GM19328 (cell line): ENCODE measurements at regions not wholly inside any gene's neighbourhood (a gene's known extent, or its start where the extent isn't known, plus 50 kb on each side); places are given as distances from the start of the nearest gene placed in this dataset.

Source experiments
- ATAC-seq: cut with Tn5 transposase; IDR thresholded peaks from one replicate; pipeline ENCODE4 v1.9.1; 2021; ENCODE audit warnings: mild to moderate bottlenecking, moderate library complexity; ENCODE audit not compliant: unreplicated experiment

DNA sequence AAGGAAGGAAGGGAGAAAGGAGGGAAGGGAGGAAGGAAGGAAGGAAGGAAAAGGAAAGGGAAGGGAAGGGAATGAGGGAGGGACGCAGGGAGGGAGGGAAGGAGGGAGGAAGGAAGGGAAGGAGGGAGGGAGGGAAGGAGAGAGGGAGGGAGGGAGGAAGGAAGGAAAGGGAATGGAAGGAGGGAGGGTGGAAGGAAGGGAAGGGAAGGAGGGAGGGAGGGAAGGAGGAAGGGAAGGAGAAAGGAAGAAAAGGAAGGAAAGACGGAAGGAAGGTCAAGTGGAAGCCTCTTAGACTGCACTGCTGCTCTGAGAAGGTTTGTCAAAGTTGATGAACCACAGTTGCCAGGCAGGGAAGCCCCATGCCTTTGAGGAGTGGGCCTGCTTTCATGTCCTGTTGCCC, 324.3 kb upstream of the ZFP64 start:
- no peak for ATAC-seq

GRCh38 chr20:52500157-52500556, 308.6 kb upstream of the ZFP64 start:
- ATAC-seq = no peak

GRCh38 chr20:52497731-52498130, 306.2 kb upstream of the ZFP64 start:
- no peak for ATAC-seq

- ATAC-seq = no peak
These were observed 304.6 kb upstream of the ZFP64 start for GRCh38 chr20:52496191-52496590.

DNA sequence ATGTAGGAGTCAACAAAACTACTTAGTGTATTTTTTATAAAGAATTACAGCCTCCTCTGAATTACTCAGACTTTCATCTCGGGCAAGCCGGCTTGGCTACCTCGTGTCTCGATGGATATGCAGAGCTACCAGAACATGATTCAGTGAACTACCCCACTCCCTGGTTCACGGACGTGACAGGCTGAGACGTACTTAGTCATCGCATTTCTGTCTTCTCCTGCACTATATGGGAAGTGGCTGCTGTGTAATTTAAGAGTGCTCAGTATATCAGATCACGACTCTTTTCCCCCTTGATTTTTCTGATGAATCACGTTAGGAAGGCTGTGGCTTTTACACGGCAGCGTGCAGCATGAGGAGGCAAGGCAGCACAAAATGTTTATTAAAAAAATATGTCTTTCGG, 302.7 kb upstream of the ZFP64 start:
- no peak for ATAC-seq

- no peak for ATAC-seq
These were observed 301.7 kb upstream of the ZFP64 start for GRCh38 chr20:52493171-52493721.

DNA sequence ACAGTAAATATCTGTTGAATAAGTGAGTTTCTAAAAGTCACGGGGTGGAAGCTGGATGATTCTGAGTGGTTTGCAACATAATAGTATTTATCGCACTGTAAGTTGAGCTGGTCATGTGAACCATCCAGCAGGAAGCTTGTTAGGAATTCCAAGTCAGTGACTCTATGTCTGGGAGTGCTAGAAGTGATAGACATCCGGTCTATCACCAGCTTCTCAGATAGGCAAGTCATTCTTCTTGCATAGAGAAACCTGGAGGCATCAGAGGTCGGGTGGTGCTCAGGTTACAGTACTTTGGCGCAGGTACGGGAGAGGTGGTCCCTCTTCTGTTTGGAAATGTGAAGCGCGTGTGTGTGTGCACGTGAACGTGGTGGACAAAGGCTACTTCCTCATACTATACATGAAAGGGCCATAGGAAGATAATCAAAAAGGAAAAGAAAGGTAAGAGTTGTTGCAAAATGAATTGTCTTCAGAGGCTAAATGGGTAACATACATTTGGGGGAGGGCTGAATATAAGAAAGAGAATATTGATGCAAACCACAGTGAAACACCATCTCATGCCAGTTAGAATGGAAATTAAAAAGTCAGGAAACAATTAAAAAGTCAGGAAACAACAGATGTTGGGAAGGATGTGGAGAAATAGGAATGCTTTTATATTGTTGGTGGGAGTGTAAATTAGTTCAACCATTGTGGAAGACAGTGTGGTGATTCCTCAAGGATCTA, 299.3 kb upstream of the ZFP64 start:
- ATAC-seq = no peak

- no peak for ATAC-seq
These were observed 292.9 kb upstream of the ZFP64 start for GRCh38 chr20:52484438-52484837.

DNA sequence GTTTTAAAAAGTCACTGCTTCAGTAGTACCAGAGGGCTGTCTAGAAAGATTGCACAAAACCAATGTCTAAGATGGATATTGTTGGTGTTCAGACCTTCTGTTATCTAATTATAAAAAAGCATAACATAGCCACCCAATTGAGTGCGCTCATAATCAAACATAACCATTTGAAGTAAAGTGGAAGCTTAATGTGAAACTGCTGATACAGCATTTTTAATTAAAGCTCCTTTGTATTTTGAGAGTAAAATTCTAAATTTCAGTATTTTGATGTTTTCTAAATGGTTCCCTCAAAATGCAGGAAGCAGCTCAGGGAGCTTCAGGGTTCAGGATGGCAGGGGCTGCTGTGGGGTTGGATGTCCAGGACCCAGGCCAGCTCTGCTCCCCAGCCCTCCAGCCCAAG, 291.8 kb upstream of the ZFP64 start:
- ATAC-seq = no peak

DNA sequence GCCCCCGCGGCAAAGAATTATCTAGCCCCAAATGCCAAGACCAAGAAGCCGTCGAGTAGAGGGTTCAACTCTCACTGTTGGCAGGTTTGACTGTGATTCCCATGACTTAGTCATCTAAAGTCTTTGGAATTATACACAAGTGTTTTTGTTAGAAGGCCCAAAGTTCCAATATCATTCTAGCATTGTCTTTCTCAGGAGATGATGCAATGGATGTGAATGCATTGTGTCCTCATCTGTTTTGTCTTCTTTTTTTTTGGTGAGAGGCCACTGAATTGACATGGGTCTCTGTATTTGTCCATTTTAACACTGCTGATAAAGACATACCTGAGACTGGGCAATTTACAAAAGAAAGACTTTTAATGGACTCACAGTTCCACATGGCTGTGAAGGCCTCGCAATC, 290.5 kb upstream of the ZFP64 start:
- ATAC-seq = no peak

GRCh38 chr20:52481443-52481842, 289.9 kb upstream of the ZFP64 start:
- ATAC-seq = no peak

DNA sequence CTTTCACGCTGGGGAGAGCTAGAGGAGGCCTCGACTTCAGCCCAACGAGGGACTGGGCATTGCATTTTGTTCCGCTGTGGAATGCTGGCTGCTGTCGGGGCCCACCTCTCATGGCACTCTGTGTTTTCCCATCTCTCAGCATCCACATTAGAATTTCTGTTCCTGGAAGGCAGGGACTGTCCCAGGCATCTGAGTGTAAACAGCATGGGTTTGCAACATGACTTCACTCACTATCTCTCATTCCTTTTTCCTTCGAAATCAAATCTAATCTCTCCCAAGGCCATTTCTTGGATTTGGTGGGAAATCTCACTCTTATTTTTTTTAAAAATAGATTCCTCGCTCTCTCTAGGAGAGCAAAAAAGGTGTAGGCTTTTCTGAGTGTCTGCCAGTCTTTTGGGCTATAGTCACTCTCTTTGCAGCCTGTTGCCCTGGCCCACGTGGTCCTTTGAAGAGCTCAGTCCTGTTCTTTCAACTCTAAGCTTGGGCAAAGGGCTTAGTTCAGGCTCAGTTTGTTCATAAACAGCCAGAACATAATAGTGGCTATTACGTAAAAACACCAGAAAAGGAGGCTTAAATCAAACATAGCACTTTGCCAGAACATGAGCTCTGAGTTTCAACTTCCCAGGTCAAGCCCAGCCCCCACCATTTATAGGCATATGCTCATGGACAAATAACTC, 284.6 kb upstream of the ZFP64 start:
- no peak for ATAC-seq

DNA sequence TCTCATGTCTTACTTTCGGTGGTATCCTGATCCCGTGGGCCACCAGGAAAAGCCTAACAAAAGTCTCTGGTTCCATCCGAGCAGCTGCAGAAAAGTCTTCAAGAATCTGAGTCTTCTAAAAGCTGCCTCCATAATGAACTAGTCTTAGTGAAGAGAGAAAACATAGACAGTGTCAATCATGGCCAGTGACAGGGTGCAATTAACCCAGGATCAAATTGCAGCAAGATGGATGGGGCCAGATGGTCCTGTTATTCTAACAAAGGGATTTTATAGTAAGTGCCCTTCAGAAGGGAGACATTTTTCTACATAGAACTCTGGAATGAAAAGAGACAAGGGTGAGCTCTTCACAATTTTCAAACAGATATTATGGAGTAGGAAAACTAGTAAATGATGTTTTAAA, 281.6 kb upstream of the ZFP64 start:
- no peak for ATAC-seq

GRCh38 chr20:52470561-52470960, 279.0 kb upstream of the ZFP64 start:
- ATAC-seq = no peak

DNA sequence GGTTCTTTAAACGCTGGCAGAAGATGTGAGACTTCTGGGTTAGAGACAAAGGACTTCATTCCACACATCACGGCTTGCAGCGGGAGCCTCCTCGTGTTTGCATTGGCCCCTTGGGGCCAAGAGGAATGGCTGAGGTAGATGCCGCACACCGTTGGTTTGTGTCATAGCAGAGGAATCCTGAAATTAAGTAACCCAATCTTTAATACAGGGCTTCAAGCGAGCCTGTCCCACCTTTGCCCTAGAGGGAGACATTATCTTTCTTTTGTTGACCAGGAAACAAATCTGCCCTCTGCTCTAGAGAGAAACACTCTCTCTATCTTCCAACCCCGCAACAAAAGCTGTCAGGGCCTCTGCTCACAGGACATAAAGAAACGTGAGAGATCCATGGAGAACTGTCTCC, 277.5 kb upstream of the ZFP64 start:
- no peak for ATAC-seq

DNA sequence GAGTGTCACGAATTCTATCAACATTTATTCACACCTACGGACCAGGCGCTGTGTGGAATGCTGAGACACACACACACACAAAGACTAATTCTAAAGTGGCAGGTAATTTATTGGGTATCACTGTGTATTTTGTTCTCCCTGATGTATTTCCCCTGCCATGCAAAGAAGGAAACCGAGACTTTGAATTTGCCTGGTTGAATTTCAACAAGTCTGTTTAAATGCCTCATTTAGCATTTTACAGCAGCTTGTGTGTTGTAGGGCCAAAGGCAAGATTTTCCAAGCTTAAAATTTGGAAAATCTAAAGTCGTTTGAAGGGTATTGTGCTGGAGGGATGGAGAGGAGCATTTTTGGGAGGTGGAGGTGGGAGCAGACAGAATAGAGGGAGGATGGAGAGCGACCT, 274.4 kb upstream of the ZFP64 start:
- ATAC-seq = no peak

DNA sequence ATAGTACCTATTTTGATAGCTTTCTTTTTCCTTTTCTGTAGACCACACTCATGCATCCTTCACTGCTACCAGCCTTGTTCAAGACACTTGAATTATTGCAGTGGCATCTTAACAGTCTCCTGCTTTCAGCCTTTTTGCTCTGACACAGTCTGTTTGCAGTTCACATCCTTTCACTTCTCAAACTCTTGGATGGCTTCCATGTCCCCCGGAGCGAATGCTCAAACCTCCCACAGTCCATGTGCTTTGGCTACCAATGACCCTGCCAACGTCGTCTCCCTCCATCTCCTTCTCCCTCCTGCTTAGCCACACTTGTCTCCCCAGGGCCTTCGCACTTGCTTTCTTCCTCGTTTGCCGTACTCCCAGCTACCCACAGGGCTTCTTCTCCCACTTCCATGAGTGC, 270.0 kb upstream of the ZFP64 start:
- no peak for ATAC-seq

DNA sequence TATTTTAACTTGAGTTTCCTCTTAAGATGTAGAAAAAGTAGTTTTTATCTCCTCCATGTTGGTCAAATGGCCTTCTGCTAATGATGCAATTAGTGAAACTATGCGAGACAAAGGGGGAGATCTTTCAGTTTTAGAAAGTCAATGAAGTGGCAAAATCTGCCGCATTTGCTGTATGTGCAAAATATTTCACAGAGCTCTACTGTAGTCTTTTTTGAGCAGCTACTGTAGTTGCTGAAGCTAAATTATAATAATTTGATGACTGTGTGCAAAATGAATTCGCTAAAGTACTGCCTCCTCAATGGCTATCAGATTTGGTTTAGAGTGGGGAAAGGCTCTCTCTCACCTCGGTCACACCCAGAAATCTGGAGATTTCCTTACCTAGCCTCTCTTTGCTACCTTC, 267.6 kb upstream of the ZFP64 start:
- ATAC-seq = no peak

GRCh38 chr20:52457826-52458225, 266.2 kb upstream of the ZFP64 start:
- no peak for ATAC-seq

- no peak for ATAC-seq
These were observed 263.1 kb upstream of the ZFP64 start for GRCh38 chr20:52454660-52455059.

GRCh38 chr20:52448513-52449232, 257.1 kb upstream of the ZFP64 start:
- ATAC-seq = no peak

- ATAC-seq = no peak
These were observed 255.6 kb upstream of the ZFP64 start for GRCh38 chr20:52447225-52447551.
